A204.1 (cell line): ENCODE measurements at regions not wholly inside any gene's neighbourhood (a gene's known extent, or its start where the extent isn't known, plus 50 kb on each side); places are given as distances from the start of the nearest gene placed in this dataset.

Experiments
- FAIRE-seq: peaks from 2 replicates; lab custom pipeline; 2012; peaks lifted over from hg19 to GRCh38; lab: Jason Lieb, UNC

- no peak for FAIRE-seq
These were observed 469.1 kb downstream of the CBLN2 start for GRCh38 chr18:72075040-72075439.

DNA sequence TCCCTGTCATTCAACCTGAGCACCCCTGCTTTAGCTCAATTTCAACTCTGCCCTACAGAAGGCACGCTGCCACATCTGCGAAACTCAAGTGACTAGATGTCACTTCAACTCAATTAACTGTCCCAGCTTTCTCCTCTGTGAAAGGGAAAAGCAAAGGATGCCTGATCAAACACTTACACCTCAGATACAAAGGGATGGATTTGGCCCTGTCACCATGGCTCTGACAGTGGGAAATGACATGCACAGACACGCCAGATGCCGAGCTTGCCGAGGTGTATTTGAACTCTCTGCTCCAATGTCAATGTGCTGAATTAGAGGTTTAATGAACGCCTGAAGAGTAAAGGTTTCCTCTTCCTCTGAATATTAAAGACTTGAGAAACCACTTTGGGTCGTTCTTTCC is 481.1 kb downstream of the CBLN2 start:
- FAIRE-seq, result no peak

- no peak for FAIRE-seq
These were observed 485.3 kb downstream of the CBLN2 start for GRCh38 chr18:72058851-72059250.

- FAIRE-seq, result no peak
These were observed 488.0 kb downstream of the CBLN2 start for GRCh38 chr18:72056171-72056570.

- FAIRE-seq, result no peak
These were observed 502.7 kb downstream of the CBLN2 start for GRCh38 chr18:72041313-72042032.

DNA sequence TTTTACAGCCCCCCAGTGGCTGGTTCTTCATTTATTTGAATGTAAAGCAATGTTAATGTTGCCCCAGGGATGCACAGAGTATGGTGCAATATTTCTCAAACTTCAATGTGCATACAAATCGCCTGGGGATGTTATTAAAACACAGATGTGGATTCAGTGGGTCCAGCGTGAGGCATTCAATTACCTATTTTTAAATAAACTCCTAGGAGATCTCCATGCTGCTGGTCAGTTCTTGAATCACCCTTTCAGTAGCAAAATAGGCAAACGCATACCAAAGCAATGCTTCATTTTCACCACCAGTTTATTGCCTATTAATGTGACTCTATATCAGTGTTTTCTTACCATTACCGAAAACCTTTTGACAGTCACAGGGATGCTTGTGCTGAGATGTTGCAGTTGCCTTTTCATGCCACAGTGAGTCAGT is 530.7 kb downstream of the CBLN2 start:
- no peak for FAIRE-seq

DNA sequence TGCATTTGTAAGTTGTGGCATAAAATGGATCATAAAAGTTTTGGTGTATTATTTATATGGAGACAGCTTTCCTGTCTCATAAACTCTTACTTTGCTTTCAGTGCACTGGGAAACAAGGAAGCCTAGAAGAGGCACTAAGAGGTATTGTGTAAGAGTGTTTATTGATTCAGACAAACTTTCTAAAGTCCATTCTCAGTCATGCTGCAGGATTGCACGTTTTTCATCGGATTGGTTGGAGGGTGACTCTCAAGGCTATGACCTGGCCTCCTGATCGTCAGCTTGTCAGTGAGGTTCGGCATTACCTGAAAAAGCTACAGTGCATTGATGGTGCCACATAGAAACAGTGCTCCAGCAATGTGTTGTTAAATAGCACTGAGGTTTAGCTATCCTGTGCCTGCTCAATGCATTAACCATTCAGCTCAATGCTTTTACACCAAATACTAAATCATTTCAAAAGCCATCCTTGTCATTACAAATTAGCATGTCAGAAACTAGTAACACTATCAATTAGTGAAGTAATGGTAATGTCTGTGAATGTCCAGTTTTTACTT is 545.5 kb downstream of the CBLN2 start:
- FAIRE-seq, result no peak

GRCh38 chr18:71995904-71996465 is 548.2 kb downstream of the CBLN2 start:
- FAIRE-seq, result no peak

GRCh38 chr18:71994273-71994672 is 549.9 kb downstream of the CBLN2 start:
- FAIRE-seq, result peak; percentile 27

DNA sequence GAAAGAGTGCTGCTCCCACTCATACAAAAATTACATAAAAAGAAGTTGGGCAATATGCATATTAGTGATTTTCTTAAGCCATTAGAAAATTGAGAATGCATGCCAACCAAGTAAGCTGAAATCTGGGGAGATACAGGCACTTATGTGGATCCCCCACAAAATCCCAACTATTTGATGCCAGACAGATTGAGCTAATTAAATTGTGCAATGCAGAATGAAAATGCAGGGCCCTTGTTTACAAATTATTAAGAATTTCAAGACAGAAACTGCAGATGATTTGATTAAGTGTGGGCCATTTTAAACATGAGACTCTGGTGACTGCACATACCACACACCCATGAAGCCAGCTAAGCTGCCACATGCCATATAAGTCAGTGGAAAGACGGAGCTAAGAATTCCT is 554.5 kb downstream of the CBLN2 start:
- FAIRE-seq, result no peak

DNA sequence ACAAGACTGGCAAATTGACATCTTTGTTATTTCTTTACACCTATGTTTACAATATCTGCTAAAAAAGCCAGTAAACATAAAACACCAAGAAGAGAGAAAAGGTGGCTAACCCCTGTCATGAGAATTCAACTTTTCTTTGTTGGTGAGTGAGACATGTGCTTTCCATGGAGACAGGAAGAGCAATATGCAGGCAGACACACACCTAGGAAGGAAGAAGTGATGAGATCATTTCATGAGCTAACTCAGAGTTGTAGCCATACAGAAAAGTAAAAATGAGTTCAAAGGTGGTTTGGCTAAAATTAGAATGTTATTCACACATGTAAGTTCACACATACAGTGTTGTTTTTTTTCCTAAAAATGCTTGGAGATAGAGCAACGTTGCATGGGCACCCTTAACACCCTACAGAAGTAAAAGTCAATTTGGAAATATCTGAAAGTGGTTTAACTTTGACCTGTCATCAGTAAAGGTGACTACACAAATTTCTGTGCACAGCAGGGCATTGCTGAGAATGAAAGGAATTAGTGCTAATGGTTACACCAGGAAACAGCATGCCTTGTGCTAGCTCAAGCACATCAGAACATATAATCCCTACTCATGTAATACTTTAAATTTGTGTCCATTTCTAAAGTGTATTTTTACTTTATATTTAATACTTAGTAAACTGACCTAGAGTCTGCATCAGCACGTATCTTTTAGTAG is 557.6 kb downstream of the CBLN2 start:
- FAIRE-seq, result no peak

DNA sequence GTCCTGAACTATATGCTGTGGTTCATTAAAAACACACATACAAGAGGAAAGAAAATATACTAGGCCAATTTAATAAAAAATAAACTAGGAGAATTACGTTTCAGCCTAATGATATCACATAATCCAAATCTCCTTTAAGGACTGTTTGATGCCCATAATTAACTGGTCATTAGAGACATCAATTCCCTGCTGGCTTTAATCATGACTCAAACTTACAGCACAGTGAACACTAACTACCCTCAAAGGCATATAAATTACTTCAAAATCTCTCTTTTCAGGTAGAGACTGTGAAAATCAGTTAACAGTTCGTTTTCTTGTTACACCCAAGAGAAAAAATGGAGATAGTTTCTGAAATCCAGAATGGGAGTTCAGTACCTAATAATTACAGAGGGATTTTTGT is 567.4 kb downstream of the CBLN2 start:
- no peak for FAIRE-seq

DNA sequence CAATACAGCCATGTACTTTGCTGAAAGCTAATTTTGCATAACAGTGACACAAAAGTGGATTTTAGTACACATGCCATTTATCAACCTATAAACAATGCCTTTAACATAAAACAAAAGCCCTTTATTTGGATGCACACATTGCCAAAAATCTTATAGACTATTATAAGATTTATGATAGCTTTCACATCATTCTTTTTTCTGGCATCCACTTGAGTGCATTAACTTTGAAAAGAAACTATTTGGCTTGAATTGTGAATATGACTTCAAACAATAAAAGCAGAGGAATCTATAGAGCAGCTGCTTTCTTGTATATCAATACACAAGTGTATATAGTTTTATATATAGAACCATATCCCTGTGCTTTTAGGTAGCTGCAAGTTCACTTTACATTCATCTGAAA is 577.4 kb downstream of the CBLN2 start:
- FAIRE-seq, result no peak

DNA sequence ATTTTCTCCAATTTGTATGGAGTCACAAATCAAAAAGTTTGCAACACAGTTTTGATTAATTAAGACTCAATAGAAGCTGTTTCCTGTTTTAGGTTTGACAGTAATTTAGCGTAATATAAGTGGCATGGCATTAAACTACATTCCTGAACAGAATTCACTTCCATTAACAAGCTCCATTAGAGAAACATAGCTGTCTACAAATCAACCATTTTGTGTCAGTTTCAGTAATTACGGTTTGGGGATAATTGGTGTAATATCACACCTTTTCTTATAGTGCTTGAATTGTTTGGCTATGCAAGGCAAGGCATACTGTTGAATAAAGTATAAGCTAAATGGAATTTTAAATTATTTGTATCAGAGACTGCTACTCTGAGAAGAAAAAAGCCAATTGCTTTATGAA is 585.5 kb downstream of the CBLN2 start:
- no peak for FAIRE-seq

GRCh38 chr18:71951001-71951400 is 593.1 kb downstream of the CBLN2 start:
- FAIRE-seq, result no peak

GRCh38 chr18:71942433-71942832 is 601.7 kb downstream of the CBLN2 start:
- FAIRE-seq, result no peak

DNA sequence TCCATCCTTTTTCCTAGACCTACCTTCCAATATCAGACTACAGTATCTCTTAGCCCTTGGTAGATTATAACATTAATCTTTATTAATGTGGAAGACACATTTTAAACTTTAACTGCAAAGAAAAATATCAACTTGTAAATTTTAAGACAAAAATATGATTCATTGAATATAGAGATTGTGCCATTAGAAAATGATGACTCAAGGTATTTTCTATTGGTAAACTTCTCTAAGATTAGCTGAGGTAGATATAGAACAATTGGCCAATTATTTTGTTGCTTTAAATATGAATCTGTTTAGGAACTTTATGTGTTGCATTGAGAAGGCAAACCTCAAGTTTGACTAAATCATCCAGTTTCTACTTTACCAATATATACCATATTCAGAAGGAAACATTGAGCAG is 604.7 kb downstream of the CBLN2 start:
- no peak for FAIRE-seq

GRCh38 chr18:71936744-71937143 is 607.4 kb downstream of the CBLN2 start:
- no peak for FAIRE-seq

DNA sequence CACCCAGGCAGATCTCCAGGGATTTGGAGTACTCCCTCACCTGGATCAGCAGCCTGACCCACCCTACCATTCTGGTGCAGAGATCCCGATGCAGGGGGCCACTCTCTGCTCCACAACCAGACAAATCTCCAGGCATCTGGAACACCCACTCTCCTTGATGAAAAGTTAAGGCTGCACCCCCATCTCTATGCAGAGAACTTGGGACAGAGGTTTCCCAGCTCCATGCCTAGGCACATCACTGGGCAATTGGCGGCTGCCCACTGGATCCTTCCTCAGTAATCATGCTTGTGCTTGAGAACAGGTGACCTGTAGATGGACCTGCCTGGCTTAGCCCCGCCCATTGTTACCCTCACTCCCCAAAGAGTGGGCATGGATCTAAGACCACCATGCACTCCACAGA is 624.9 kb downstream of the CBLN2 start:
- no peak for FAIRE-seq

DNA sequence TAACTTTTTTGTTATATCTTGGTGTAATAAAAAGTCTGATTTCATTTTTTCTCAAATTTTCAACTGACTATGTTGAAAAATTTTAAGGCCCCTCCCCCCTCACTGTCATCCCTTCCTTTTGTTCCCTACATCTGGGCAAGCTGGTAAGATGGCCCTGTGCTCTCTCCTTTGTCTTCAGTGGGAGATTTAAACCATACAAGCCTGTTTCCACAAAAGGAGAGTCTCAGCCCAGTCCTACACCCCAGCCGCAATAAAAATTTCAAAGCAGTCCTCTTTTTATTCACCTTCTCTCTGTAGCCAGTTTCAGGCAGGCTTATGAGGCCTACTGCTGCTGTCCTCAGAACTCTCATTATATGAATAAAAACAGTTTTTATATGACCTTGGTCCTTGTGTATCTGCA is 630.5 kb downstream of the CBLN2 start:
- no peak for FAIRE-seq

DNA sequence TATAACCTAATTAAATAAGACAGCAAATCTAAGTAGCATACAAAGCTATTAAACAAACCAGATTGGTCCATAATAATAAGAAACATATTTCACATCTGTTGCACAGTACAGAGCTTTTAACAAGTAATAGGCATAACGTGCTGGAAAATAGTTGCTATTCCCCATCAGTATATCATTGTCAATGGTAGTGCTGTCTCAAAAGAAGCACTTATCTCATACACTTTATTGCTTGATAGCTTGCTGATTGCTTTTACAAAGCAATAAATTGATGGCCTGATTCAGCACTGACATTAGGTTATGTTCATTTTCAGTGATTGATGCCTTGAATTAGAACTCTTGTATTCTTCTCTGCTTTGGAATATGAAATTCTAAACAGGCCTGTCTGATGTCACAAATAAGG is 641.7 kb downstream of the CBLN2 start:
- FAIRE-seq, result no peak

- no peak for FAIRE-seq
These were observed 644.3 kb downstream of the CBLN2 start for GRCh38 chr18:71899707-71900472.

GRCh38 chr18:71899183-71899582 is 645.0 kb downstream of the CBLN2 start:
- no peak for FAIRE-seq
